EH (cell line): ENCODE measurements at regions not wholly inside any gene's neighbourhood (a gene's known extent, or its start where the extent isn't known, plus 50 kb on each side); places are given as distances from the start of the nearest gene placed in this dataset.
A peak's percentile ranks its signal among the peaks of the same experiment; 100 is the strongest.

ENCODE experiments used
- DNase-seq: peaks from one replicate; pipeline ENCODE4 v3.0.0-alpha.2; 2015; ENCODE audit warnings: low read depth

DNA sequence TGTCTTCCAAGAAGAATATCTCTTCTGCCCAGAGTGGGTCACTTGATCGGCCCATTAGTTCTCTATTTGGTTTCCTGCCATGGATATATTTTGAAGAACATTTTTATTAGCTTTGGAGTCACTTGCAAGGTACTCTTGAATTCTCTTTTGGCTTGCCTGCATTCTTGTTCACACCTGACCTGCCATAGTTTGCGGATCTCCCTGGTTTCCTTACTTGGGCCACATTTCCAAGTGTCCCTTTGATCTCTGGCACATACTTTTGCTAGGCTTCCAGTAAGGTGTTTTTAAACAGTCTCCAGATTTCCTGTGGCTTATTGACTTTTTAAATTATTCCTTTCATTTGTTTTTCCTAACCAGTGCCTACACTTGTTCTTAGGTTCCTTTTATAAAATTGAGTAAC, 488.5 kb upstream of the MDFIC2 start:
- no peak for DNase-seq

DNA sequence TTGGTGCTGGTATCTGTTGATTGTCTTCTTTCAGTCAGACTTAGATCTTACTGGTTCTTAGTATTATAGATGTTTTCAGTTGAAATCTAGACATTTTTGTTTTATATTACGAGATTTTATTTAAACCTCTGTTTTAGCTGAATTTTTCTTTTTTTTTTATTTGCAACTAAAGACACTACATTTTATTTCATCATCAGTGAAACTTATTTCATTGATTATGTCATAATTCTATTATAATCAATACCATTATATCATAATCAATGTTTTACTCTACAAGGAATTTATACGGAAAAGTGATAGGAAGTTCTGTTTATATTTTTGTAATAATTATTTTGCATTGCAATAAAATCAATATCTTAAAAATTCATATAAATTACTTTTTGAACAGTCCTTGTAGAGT, 477.4 kb upstream of the MDFIC2 start:
- DNase-seq = no peak

DNA sequence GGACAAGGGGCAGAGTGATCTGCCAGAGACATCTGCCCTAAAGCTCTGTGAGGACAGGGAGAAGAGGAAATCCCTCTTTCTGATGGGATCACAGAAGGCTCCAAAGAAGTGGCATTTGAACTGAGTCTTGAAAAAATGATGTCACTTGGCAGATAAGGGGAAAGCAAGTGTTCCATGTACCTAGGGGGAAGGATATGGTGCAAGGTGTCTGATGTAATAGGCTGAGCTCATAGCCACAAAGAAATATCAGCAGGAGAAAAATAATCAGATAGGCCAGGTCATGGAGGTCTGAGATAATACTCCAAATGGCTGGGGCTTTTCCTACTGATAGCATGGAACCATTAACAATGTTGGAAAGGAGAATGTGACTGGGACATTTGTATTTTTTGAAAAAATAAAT, 468.4 kb upstream of the MDFIC2 start:
- no peak for DNase-seq

DNA sequence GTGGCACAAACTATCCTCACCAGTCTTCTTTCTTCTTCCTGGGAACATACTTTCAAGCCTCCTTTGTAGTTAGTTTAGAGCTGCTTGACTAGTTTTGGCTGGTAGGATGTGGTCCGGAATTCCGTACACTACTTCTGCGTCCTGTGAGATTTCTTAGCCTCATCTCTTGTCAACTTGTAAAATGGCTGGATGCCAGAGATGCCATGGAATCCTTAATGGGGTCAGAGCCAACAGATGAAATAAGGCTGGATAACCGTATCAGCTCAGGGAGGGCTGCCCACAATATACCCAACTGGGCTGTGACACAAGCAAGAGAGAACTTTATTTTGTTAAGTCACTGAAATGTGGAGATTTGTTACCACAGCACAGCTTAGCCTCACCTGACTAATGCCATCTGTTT, 466.9 kb upstream of the MDFIC2 start:
- no peak for DNase-seq

DNA sequence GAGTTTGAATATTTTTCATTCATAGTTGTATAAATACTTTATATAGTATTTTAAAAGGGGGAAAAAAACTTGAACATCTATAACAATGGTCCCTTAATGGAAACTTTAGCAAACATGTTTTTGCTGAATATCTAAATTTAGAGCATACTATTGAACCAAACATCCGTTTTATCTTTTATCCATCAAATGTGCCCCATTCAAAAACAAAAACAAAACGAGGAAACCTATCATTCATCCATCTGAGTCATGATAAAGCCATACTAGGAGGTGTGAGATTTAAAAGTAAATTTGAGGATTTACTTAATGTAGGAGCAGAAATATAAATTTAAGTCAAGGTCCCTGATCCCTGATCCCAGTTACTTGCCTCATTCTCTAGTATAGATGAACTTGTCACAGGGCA, 463.6 kb upstream of the MDFIC2 start:
- DNase-seq = no peak

DNA sequence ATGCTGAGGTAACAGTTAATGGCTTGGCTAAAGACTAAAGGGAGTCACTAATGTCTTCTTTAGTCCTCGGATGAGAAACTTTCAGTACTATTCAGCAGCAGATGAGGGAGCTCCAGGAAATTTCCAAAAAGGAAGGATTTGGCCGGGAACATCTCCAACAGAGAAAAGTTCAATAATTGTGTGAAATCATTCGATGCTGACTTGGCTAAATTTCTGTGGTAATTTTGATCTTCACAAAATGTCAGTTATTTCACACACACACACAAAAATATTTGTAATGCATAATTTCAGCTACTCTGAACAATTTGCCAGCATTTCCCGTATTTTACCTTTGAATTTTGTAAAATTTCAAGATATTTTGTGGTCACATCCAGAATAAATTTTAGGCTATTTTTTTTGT, 462.8 kb upstream of the MDFIC2 start:
- no peak for DNase-seq

DNA sequence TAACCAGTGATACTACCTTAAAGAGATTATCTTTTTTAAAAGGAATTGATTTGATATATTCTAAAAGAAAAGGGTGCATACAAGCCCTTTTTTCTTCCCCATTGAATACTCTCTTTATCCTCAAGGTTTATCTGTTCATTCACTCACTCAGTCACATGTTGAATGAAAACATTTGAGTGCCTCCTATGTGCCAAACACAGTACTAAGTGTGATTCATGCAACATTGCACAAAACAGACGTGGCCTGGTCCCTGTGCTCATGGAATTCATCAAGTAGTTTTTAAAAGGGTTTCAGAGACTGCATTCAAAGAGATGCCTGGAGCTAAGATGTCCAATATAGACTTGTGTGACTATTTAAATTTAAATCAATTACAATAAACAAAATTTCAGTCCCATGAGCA, 462.2 kb upstream of the MDFIC2 start:
- DNase-seq = no peak

DNA sequence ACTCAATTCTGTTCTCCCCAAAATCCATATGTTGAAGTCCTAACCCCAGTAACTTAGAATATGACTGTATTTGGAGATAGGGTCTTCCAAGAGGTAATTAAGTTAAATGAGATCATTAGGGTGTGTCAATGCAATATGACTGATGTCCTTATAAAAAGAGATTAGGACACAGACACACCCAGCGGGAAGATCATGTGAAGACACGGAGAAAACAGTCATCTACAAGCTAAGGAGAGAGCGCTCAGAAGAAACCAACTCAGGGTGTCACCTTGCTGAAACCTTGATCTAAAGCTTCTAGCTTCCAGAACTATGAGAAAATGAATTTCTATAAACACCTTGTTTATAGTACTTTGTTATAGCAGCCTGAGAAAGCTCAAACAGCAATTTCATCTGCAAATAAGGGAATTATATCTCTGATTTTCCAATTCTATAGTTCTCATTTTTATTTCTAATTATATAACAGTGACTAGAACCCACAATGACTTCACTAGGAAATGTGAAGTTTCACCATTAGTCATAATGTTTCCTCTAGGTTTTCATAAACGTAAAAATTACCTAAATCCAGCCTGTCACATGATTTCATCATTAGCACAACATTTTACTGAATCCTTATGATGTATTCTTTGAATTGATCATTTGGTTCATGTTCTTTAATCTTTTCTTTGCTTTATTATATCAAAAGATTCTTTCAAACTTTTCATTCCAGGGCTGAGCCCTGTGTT, 459.1 kb upstream of the MDFIC2 start:
- peak; percentile 26 for DNase-seq

DNA sequence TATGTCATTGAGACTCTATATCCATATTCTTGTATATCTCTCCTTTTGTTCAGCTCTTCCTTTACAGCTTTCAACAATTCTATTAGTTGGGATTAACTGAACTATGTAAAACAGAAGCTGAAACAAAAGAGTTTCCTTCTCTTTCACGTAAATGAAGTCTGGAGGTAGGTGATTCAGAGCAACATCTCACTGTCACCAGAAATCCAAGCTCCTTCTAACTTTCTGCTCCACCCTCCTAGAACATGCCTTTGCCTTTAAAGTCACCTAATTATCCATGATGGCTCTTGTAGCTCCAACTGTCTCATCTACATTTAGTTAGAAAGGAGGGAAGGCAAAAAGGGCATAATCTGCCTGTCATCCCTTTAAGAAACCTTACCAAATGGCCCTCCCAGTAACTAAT, 458.2 kb upstream of the MDFIC2 start:
- no peak for DNase-seq

DNA sequence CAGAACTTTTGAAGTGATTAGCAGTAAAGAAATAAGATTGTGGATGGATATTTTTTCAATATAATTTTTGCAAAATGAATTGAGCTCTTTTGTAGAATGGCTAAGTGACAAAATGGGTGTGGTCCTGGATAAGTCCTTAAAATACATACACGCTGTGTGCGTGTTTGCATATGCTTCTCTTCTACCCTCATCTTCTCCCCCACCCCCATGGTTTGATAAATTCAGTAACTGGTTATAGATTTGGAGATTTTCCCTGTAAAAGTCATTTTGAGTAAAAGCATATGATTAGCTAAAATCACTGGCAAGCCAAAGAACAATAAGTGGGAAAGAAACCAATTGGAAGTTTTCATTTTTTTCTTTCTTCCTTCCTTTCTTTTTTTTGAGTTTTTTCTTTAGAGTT, 453.9 kb upstream of the MDFIC2 start:
- DNase-seq = no peak

DNA sequence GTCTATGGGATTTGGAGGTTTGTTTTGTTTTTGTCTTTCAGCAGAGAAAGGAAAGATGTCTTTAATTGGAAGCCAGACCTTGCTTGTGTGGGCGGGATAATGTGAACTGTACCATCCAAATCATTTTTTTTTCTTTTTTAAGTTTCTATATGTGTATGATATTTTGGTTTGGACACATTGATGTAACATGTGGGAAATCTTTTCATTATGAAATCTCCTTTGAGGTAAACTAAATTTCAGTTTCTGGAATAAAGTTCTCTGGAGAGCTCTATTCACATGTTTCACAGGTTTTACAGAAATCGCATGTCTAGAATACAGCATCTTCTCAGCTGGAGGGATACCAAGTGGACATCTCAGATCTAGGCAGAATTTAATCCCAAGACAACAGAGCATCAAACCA, 451.5 kb upstream of the MDFIC2 start:
- DNase-seq = no peak

DNA sequence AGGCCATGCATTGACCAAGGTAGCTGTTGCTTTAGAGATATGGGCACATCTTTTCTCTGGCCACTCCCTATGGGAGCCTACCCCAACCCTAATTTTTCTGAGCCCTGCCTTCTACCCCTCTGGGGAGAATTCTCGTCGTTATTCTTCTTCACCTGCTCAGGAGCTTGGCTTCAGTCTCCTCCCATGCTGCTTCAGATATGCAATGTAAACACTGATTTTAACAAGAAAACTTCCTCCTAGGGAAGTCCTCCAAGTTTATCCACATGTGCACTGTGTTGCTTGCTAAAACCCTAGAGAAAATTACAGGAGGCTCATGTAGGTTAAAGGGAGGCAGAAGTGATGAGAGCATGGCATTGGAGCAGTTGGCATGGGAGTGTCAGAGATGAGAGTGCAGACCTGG, 445.2 kb upstream of the MDFIC2 start:
- DNase-seq = no peak

DNA sequence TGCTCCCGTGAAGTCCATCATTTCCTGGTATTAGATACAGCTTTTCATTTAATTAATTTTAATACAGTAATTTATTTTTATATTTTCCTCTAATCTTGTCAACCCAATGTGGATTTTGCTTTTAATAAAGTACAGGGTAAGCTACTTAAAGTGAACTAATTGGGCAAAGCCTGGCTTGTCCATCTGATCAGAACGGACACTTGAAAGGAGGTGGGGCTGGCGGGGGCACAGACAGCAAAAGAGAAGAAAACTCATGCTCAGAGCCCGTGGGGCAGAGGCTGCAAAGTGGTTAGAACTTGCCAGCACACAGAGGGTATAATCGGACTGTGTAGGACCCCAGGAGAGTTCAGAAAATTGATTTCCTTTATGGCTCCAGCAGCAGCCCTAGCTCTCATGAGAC, 443.1 kb upstream of the MDFIC2 start:
- no peak for DNase-seq

DNA sequence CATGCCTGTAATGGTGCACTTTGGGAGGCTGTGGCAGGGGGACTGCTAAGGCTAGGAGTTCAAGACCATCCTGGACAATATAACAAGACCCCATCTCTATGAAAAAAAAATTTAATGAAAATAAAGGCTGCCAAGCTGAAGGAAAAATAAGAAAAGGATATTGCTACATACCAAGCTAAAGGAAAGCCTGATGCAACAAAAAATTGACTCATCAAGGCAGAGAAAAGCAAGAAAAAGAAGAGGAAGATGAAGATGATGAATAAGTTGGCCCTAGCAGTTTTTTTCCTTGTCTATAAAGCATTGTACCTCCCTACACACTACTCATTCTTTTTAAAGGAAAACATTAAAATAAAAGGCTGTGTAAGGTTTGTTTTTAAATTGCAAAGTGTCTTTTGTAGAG, 441.9 kb upstream of the MDFIC2 start:
- peak; percentile 16 for DNase-seq

DNA sequence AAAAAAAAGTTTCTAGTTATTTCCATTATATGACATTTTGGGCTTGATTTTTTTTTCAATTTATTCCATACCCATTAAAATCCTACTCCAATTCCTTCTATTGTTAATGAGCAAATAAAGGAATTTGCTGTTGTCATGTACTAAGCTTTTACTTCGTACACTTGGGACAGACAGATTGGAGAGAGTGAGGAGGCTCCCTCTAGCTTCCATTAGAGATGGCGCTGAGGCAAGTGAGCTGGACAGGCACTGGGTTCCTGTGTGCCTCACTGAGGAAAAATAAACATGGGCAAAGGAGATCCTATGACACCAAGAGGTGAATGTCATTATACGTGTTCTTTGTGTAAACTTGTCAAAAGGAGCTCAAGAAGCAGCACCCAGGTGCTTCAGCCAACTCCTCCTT, 441.1 kb upstream of the MDFIC2 start:
- DNase-seq = no peak

DNA sequence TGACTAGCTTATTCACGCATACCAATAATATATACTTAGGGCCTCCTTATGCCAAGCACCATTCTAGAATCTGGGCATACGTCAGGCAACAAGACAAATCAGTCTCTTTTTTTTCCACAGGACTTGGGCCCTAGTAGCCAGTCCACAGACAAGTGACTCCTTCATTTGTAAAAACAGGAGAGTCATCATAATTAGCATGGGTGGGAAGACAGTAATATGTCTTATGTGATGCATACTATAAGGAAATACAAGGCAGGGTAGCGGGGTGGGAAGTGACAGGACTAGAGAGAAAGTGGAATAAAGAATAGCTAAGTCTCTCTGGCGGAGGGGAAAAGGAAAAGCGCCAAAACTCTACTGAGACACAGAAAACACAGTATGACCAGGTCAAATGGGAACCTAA, 439.6 kb upstream of the MDFIC2 start:
- DNase-seq = no peak

DNA sequence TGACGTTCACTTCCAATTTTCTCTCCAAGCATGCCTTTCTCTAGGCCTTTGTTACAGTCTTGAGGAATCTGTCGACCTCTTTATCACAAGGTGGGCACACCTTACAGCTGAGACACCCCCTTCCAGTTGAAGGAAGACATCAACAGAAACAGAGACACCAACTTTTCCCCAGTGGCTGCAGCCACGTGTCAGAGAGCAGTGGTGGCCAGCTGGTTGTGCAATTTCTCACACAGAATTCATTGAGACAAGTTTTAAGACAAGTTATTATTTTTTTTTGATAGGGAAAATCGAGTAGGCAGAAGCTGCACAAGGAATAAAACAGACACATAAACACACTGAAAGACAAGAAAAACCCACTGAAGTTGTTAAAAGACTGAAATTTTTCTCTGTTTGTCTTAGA, 436.7 kb upstream of the MDFIC2 start:
- no peak for DNase-seq

DNA sequence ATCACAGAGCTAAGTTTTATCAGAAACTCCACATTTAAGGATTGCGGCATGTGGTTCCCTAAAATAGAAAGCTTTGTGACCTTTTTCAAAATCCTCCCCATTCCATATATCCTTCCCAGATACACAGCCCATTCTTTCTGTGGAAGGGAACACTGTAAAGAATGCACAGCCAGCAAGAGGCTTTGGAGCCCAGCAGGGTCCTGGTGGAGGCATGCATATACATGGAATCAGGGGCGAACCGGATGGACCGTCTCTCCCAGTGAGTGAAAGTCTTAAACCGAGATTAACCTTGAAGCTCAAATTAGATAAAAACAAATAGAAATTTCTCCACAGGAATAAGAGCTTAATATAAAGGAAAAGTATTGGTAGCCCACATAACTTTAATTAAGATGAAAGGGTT, 436.2 kb upstream of the MDFIC2 start:
- DNase-seq = no peak

DNA sequence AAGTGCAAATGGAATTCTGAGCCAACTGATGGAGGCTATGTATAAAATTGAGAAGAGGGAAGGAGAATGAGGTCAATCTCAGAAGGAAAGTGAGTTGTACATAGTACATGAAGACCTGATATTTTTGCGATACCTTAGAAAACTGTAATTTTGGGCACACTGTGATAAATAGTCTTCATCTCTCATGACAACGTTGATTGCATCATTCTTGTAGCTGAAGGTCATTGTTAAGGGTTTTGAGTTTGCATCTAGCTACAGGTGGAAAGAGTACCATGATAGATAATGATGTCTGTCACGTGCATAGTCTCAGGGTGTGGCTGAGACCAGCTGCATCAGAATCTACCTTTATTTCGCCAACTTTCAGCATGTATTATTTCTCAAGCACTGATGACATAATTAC, 435.4 kb upstream of the MDFIC2 start:
- no peak for DNase-seq

DNA sequence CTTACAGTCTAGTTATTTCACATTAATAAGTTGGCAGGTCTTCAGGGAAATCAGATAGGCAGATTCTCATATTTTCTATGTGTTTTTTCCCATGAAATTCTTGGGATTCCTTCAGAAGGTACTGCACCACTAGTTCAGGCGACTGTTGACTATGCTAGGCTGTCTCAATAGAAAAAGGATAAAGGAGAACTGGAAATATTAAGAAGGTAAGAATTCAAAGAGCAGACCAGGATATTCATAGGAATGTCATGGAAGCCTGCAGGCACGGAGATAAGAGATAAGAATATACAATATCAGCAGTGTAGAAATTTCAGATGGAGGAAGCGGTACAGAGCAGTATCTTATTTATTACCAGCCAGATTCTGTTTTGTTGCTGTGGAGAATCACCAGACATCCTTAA, 432.1 kb upstream of the MDFIC2 start:
- DNase-seq = peak; percentile 17

DNA sequence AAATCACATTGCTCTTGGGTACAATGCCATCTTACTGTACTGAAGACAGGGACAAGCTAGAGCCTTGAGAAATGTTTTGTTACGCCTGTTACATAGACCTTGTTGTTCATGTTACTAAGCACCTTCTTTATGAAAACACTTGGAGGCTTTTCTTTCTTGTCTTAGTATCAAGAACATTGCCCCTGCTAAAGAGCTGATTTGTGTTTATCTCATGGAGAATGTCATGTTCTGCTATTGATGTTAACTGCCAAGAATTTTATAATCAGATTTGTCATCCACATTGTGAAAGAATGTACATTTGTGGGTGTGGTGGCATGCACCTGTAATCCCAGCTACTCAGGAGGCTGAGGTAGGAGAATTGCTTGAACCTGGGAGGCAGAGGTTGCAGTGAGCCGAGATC, 431.3 kb upstream of the MDFIC2 start:
- no peak for DNase-seq

DNA sequence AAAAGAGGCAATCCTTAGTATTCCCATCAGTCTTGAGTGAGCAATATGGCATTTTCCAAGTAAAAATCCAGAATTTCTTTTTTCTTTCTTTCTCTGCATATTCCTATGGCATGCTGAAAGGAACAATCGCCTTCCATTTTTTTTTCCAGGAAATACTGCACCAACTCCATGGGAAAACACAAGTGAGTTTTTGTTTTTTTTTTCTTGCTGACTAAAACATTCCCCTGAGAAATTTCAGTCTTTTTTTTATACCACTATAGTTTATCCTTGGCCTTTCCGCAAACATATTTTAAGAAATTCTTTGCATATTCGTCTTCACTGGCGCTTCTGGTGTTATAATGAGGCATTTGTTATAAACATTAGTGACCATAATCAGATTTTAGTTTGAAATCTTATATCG, 429.6 kb upstream of the MDFIC2 start:
- no peak for DNase-seq

DNA sequence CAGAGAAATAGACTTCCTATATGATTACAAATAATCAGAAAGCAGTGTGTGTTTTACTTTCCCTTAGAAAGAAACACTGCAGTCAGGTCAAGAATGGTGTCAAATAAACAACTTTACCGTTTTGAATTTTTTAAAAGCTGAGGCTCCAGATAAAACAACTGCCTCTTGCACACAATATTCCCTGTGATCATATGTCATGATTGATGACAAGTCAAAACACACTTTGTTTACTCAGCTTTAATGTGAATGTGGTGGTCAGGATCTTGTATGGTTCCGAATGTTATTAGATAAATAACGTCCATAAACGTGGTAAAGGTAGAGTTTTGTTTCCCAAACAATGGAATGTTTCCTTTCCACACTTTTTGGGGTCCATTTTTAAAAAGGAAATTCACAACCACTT, 428.4 kb upstream of the MDFIC2 start:
- no peak for DNase-seq

DNA sequence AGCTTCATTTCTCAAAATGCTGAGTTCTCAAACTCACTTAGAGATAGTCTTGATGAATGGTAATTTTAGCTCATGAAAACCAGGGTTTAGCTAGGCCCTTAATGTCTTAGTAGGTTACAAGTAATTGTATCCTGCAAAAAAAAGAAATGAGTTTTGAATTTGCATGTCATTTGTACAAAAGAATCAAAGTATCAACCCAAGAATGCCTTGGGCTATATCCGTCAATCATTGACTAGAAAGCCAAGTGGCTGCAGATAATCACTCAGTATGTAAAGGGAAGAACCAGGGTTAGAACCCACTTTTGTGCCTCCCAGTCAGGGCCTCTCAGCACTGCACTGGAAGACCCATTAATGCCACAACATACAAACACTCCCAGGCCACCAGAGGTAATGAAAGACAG, 427.6 kb upstream of the MDFIC2 start:
- no peak for DNase-seq

DNA sequence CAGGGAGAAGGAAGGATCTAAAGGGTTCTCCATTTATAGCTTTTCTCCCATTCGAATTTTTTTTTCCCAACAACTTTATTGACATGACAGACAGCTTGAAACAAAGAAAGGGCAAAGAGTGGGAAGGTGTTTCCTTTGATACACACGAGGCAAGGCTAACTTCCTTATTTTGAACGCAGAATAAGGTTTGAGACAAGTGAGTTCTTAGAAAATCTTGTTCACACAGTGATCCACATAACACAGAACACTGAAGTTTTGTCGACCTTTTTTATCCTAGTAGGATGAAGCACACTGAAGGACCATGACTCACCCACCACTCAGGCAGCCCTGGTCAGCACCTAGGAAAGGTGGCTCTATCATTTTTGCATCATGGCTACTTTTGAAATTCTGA, 425.8 kb upstream of the MDFIC2 start:
- no peak for DNase-seq
